IMR-90 (cell line): ENCODE measurements at regions not wholly inside any gene's neighbourhood (a gene's known extent, or its start where the extent isn't known, plus 50 kb on each side); places are given as distances from the start of the nearest gene placed in this dataset.

ENCODE experiments used
- BHLHE40 ChIP-seq: fragments of 150-350 bp; IDR thresholded peaks from 2 replicates; pipeline ENCODE4 v1.6.1; 2016; ENCODE audit warnings: mild to moderate bottlenecking, low read depth, low read length
- CEBPB ChIP-seq: IDR thresholded peaks from 2 replicates; pipeline ENCODE4 v1.6.1; 2012; ENCODE audit warnings: low read depth, low read length, improper control_type of control experiment
- CHD1 ChIP-seq: IDR thresholded peaks from 2 replicates; pipeline ENCODE4 v1.6.1; 2012; ENCODE audit warnings: low read depth, low read length, improper control_type of control experiment
- CTCF ChIP-seq: conservative IDR thresholded peaks from 2 replicates; pipeline ENCODE4 v1.5.1; 2012; ENCODE audit warnings: mild to moderate bottlenecking, low read depth, low read length, improper control_type of control experiment
- ELK1 ChIP-seq: fragments of 150-350 bp; IDR thresholded peaks from 2 replicates; pipeline ENCODE4 v1.6.1; 2016; ENCODE audit warnings: low read depth, mild to moderate bottlenecking, low read length, moderate library complexity, borderline replicate concordance
- MAFK ChIP-seq: IDR thresholded peaks from 2 replicates; pipeline ENCODE4 v1.6.1; 2012; ENCODE audit warnings: low read depth, low read length, improper control_type of control experiment
- MXI1 ChIP-seq: IDR thresholded peaks from 2 replicates; pipeline ENCODE4 v1.6.1; 2012; ENCODE audit warnings: low read depth, mild to moderate bottlenecking, low read length, moderate library complexity, borderline replicate concordance
- NFE2L2 ChIP-seq: fragments of 150-350 bp; IDR thresholded peaks from 2 replicates; pipeline ENCODE4 v1.6.1; 2016; ENCODE audit warnings: low read depth, mild to moderate bottlenecking, low read length
- POLR2A ChIP-seq: IDR thresholded peaks from 2 replicates; pipeline ENCODE4 v1.6.1; 2012; ENCODE audit warnings: mild to moderate bottlenecking, low read depth, low read length
- RAD21 ChIP-seq: IDR thresholded peaks from 2 replicates; pipeline ENCODE4 v1.6.1; 2012; ENCODE audit warnings: low read length, improper control_type of control experiment
- RCOR1 ChIP-seq: IDR thresholded peaks from 2 replicates; pipeline ENCODE4 v1.6.1; 2012; ENCODE audit warnings: mild to moderate bottlenecking, low read length, improper control_type of control experiment; ENCODE audit not compliant: insufficient replicate concordance
- RFX5 ChIP-seq: IDR thresholded peaks from 2 replicates; pipeline ENCODE4 v1.8.0; 2012; ENCODE audit warnings: low read depth, mild to moderate bottlenecking, low read length, moderate library complexity
- SMC3 ChIP-seq: fragments of 150-350 bp; IDR thresholded peaks from 2 replicates; pipeline ENCODE4 v1.6.1; 2016; ENCODE audit warnings: low read depth, mild to moderate bottlenecking, antibody characterized with exemption, low read length, moderate library complexity
- USF2 ChIP-seq: fragments of 150-350 bp; IDR thresholded peaks from 2 replicates; pipeline ENCODE4 v1.6.1; 2017; ENCODE audit warnings: mild to moderate bottlenecking, antibody characterized with exemption, low read length, low read depth

GRCh38 chr15:31177951-31178350 lies 76.4 kb upstream of the TRPM1 start:
- TF ChIP-seq POLR2A (no peak), NFE2L2 (no peak), CTCF (no peak), USF2 (no peak), RAD21 (no peak), RFX5 (no peak), BHLHE40 (no peak), MXI1 (no peak), SMC3 (no peak), ELK1 (no peak), MAFK (no peak), CEBPB (no peak), RCOR1 (no peak), CHD1 (no peak)
